ENCODE measurements at regions not wholly inside any gene's neighbourhood (a gene's known extent, or its start where the extent isn't known, plus 50 kb on each side); places are given as distances from the start of the nearest gene placed in this dataset.

DNA sequence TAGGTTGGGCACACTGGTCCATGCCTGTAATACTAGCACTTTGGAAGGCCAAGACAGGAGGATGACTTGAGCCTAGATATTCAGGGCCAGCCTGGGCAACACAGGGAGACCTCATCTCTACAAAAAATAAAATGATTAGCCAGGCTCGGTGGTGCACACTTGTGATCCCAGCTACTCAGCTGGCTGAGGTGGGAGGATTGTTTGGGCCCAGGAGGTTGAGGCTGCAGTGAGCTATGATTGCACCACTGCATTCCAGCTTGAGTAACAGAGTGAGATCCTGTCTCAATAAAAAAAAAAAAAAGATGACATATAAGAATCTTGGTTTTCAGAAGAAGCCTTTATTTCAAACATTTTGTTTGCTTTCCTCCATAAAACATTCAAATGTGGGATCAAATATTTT, 178.0 kb downstream of the LIG4 start:
- TF ChIP-seq CHD4 (IDR thresholded peaks at IDR 0.05; ENCODE audit: insufficient read depth, insufficient replicate concordance, low read depth, low read length, poor library complexity, severe bottlenecking) (no peak), TCF7 (IDR thresholded peaks at IDR 0.05; ENCODE audit: borderline replicate concordance) (no peak), ZNF395 (CRISPR knock-in tag; IDR thresholded peaks at IDR 0.05) (no peak), GTF2F1 (IDR thresholded peaks at IDR 0.05; ENCODE audit: low read depth, low read length) (no peak)

All from K562 (cell line).